ENCODE measurements at regions not wholly inside any gene's neighbourhood (a gene's known extent, or its start where the extent isn't known, plus 50 kb on each side); places are given as distances from the start of the nearest gene placed in this dataset.

DNA sequence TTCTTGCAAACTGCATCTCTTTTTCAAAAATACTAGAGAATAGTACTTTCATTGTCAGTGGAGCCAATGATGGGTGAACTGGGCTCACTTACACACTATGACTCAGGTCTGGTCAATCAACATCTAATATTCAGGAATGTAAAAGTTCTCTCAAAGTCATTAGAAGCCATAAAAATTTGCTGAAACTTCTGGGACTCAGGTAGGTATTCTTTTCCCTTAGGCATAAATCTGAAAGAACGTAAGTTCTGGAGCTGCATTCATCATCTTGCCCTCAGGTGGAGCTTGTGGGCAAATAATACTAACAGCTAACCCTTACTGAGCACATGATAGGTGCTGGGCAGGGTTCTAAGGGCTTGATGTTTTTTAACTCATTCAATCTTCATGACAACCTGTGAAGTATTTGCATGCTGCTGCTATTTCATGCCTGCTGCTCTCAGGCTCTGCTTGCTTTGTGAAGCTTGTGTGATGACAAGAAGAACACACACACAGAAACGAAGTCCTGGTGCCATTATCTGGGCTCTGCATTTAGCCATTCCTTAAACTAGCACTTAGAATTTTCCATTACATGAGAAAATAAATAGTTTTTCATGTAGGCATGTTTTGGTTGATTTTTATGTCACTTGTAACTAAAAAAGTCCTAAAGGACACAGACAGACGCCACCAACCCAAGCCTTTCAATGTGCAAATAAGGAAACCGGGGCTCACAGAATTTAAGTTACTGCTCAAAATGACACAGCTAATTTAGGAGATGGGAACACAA lies 394.2 kb upstream of the LYPLAL1 start:
- FAIRE-seq, result no peak

DNA sequence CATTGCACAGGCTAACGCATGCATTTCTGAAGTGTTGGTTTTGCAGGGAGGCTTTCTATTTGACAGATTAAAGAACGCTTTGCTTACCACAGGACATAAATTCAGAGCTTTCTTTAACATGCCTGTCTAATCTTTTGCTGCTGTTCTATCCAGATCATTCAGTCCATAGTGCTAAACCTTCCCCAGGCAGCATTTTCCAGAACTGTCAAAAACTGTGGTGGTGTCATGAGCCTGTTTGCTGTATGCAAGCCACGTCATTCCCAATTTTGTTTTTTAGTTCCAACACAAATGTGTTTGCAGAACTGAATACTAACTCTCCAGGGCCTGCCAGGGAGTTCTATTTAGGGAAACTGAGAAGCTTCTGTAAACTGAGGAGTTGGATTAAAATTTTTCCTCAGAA lies 390.5 kb upstream of the LYPLAL1 start:
- no peak for FAIRE-seq

DNA sequence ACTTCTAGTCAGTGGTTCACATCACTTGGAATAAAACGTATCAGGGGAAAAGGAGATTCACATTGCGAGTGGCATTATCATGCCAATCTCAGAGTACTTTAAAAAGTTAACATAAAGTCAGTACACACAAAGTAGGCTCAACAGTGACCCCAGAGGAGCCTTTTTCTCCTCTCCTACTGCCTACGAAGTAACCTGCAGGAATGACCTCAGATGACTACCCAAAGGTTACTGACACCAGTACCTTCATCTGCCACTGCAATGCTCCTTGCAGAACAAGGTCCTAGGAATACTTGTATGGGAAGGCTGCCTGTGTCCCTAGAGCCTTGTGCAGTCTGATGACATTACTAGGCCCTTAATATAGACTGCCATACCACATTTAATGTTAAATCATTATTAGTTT lies 389.8 kb upstream of the LYPLAL1 start:
- no peak for FAIRE-seq

DNA sequence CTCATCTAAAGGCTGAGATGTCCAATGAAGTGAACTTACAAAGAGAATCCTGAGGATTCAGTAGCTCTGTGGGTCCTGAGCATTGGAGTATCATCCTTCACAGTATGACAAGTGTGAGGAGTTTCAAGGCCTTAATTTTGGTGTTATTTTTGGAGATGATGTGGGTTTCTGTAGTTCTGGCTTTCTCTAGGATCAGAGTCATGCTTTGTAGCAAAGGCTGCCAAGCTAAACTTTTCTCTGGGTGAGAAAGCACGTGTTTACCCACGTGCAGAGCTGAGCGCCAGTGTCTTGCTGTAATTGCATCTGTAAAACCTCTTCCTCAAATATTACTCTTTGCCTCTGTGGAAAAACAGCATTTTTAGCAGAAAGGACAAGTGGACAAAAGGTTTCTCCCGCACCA lies 387.8 kb upstream of the LYPLAL1 start:
- FAIRE-seq, result no peak

DNA sequence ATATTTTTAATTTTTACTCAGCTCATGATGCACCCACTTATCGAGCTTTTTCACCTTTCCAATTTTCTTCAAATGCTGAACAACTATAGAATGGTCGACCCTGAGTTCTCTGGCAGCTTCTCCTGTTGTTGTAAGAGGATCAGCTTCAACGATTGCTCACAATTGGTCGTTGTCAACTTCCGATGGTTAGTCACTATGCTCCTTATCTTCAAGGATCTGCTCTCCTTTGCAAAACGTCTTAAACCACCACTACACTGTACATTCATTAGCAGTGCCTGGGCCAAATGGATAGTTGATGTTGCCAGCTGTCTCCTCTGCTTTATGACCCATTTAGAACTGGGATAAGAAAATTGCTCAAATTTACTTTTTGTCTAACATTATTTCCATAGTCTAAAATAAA lies 385.9 kb upstream of the LYPLAL1 start:
- FAIRE-seq, result no peak

DNA sequence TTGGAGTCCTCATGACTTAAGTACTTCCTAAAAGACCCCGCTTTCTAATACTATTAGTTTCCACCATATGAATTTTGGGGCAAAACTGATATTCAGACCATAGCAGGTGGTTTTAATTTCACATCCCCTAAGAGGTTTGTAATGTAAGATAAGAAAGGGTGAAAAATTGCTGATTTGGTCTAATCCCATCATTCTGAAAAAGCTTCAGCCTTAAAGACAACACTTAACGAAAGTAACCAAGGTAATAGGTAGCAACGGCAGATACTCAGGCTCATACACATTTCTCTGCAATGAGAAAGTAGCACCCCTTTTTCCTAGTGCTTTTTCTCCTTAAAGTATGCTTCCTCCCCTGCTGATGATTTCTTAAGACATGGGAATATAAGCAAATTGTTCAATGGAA lies 376.9 kb upstream of the LYPLAL1 start:
- no peak for FAIRE-seq

DNA sequence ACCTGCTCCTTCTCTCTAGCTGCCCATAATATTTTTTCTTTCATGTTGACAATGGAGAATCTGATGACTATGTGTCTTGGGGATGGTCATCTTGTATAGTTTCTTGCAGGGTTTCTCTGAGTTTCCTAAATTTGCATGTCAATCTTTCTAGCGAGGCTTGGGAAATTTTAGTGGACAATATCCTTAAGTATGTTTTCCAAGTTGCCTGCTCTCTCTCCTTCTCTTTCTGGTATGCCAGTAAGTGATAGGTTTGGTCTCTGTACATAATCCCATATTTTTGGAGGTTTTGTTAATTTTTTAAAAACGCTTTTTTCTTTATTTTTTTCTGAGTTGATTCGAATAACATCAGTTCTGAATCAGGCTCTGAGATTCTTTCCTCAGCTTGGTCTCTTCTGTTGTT lies 370.9 kb upstream of the LYPLAL1 start:
- no peak for FAIRE-seq

DNA sequence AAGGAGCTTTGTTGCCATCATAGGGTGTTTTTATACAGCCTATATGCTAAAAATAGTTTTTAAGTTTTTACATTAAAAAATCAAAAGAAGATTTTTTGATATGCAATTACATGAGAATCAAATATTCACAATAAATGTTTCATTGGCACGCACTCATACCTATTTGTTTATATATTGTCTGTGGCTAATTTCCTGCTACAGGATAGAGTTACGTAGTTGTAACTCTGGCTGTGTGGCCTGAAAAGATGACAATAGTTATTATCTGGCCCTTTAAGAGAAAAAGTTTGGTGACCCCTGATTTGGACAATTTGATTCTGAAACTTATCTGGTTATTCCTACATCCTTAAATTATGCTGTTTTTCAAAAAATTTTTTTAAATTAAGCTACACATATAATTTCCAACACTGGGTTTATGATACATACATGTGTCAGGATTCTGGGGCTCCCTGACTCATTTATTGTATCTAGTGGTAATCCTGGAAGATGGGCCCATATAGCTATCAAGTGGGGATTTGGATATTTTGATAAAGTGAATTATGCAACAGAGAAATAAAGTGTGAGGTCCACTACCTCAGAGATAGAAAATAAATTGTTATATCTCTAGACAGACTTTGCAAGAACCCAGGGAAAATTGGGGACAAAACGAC lies 370.2 kb upstream of the LYPLAL1 start:
- no peak for FAIRE-seq

DNA sequence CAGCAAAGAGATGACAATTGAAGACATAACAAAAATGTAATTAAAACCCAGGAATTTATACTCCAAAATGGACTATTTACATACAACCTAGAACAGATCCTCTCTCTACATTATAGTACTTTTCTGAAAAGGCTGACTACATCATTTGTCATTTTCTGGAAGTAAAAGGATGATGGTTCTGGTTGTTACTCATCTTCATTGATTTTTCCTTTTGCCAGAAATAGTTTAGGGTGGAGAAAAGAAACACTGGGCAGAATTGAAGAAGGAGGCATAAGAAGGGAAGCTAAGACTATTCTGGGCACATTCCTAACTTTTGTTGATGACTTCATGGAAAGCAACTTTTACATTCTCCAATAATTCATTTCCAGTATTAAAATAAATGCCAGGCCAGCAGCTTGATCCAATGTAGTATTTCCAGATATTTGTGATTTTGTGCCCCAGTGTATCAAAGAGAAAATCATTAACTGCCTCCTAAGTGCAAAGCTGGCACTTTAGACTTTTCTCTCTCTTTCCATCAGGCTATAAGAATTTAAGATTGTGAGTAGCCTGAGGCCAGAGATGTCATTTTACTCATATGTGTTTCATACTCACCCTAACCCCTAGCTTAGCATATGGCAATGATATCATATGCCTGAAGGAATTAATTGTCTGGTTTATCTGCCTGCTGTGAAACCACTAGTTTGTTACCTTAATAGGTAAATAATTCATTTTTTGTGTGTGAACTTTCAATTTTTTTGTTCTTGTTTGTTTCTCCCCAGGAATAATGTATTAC lies 369.5 kb upstream of the LYPLAL1 start:
- FAIRE-seq, result no peak

DNA sequence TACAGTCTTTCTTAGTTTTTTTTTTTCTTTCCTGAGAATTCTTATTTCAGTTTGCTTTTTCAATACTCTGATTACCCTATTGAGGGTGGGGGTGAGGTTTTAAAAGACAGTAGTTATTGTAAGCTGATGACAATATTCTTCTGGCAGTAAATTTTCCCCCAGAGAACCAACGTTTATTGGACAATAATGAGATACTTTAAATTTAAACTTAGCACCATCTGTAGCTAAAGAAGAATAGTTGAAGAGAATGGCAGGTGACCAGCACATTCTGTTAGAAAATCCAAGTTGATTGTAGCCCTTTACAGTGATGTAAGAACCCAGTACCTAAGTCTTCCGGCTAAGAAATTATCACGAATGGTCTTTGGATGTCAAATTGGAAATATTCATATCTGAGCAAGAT lies 364.6 kb upstream of the LYPLAL1 start:
- no peak for FAIRE-seq

DNA sequence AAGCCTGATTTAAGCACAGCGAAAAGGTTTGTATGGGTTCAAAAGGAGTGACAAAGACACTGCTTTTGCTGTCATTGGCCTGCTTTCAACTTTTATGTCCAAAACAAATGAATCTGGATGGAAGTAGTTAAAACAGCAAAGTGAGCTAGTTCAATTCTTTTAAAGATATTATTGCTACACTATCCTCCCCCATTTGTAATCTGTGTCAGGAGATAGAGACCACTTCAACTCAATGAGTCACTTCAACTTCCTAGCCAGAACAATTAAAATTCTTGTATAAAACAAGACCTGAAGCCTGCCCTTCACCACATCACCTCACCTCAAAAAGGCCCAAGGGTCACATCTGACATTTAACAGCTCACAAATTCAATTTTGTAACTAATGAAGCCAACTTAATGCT lies 364.1 kb upstream of the LYPLAL1 start:
- FAIRE-seq, result no peak

DNA sequence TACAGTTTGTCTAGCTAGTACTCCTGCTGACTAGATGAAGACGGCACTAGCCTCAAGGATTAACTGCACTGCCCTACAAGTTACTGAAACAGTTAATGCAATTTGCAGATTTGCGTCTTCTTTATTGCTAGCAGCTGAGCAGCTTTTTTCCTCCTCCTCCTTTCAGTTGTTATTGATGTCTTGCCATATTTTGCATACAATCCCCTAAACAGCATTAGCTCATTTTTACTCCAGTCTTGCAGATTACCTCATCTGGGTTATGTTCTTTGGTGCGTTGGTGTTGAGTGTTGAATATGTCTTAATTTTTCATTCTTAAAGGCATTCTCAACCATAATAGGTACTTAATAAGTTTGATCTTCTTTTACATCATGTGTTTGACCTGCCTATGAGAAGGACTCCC lies 363.4 kb upstream of the LYPLAL1 start:
- FAIRE-seq, result no peak

DNA sequence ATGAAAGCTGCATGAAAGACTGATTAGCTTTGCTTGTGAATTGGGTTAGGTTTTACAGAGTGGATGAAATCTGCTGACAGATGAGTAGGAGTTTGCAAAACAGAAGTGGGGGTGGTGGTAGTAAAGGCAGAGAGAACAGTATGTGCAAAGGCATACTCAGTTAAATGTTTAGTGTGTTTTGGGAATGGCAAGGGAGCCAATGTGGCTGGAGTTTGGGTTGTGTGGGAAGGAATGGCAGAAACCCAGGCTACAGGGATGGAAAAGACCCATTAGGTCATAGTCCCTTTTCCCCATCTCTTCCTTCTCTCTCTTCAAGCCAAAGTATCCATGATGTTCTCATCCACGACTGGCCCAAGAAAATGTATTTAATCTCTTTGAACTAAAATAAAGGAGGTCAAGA lies 362.2 kb upstream of the LYPLAL1 start:
- no peak for FAIRE-seq

DNA sequence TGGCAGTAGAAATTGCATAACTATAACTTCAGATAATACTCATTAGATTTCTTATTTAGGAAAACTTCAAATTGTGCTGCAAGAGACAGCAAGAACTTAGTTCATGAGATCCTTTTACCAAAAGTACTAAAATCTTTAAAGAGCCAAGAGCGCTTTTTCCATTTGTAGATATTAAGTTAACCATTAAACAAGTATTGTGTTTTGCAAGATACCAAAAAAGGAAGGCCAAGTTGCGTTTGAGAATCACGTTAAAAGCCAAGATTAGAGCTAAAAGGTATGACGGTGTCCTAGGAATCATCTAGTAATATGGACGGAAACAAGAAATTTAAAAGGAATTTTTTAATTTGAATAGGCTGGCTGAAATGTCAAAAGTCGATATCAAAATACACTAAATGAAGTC lies 361.3 kb upstream of the LYPLAL1 start:
- FAIRE-seq, result no peak

DNA sequence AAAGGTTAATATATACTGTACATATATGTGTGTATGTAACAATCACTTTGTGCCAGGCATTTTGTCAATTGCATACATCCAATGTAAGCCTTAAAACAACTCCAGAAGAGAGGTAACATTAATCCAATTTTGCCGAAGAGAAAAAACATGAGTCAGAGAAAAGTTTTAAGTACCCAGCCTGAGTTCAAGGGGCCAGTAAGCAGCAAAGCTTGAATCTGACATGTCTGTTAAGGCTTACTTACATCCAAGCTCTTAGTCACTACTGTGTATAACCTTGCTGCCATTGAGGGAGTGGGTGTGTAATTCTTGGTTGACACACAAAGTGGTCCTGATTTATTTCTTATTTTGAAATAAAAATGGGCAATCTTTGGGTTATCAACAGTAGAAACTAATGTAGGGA lies 360.4 kb upstream of the LYPLAL1 start:
- FAIRE-seq, result no peak

DNA sequence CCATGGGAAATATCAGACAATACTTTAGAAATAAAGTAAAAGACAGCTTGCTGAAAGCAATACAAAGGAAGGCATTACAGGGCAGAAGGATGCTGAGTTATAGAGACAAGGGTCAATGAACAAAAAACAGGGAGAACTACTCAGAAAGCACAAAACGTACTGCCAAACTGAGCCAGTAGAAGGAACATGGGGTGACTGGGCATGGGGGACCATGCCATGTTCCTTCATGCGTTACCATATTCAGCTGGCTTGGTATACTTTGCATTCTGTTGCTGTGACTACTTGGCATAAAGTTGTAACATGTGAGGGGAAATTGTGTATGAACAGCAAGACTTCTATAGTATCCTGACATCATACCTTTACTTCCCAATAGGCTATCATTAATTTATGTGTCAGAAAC lies 358.6 kb upstream of the LYPLAL1 start:
- FAIRE-seq, result no peak

DNA sequence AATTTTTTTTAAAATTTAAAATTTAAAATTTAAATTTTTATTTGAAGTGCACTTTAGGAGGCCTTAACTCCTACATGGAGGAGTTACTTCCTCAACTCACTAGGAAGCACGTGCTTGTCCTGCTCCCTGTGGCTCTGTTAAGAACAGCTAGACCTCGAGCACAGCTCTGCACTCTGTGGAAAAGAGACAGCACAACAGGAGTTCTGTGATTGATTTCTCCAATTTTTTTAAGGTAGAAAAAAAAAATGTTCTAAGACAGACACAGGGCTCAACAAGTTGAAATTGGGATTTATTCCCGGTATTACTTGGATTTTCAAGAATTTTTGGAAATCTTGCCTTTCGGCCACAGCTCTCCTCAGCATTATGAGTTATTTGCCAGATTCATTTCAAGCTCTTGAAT lies 356.6 kb upstream of the LYPLAL1 start:
- no peak for FAIRE-seq

DNA sequence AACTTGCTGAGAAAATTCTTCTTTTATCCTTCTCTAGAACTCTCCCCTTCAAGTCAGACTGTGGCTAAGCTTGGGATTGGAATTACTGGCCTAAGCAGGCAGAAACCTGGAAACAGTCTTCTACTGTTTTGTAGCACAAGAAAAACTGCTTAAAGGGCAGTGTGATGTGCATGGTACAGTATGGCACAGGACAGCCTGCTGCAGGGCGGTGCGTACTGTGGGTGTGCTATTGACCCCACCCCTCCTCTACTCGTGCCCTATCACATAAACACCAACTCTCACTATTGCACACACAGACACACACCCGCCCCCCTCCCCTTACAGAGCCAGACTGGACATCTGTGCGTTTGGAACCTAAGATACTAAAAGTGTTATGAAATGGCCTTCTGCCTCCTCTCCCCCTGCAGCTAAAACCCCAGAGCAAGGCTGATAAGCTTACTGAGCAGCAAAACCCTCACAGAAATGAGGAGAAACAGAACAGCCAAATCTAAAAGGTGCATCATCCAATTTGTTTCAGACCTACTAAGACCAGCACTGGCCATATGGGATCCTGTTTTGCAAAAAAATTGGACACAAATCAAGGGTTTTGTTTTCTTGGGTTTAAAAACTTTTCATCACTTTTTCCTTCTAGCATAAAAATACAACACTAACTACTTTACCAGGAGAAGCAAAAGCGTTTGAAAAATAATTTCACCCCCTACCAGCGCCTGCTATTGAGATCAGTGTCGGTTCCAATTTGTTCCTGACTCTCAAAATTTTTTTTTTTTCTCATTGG lies 355.8 kb upstream of the LYPLAL1 start:
- FAIRE-seq, result no peak

DNA sequence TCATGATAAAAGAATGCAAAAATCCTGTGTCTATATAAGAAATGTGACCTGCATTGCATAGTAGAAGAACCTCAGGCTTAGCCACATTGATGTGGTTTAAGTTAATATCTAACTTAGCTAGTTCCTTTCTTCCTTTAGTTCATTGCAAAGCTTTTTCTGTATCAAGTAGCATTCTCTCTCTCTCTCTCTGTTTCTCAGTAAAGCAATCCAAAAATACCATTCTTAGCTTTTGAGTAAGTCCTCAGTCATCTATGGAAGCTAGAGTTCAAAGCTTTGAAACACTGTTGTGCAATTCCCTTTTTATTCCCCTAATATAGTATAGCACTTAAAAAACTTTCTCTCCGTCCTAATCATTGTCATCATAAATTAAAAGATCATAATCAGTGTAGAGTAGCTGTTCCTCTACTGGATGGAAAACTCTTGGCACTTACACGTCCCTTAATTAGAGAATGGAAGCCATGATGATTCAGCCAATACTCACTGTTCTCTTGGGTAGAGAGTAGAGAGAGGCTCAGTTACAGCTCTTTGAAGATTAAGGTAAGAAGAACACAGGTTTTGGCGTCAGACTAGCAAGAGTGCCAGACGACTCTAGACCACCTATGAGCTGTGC lies 350.3 kb upstream of the LYPLAL1 start:
- no peak for FAIRE-seq

DNA sequence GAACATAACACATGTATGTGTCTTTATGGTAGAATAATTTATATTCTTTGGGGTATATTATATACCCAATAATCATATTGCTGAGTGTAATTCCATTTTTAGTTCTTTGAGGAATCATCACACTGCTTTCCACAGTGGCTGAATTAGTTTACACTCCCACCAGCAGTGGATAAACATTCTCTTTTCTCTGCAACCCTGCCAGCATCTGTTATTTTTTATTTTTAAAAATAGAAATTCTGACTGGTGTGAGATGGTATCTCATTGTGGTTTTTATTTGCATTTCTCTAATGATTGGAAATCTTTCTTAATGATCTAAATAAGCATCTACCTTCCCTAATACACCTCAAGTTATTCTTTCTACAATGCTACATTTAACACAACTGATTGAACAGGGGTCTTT lies 346.2 kb upstream of the LYPLAL1 start:
- FAIRE-seq, result no peak

DNA sequence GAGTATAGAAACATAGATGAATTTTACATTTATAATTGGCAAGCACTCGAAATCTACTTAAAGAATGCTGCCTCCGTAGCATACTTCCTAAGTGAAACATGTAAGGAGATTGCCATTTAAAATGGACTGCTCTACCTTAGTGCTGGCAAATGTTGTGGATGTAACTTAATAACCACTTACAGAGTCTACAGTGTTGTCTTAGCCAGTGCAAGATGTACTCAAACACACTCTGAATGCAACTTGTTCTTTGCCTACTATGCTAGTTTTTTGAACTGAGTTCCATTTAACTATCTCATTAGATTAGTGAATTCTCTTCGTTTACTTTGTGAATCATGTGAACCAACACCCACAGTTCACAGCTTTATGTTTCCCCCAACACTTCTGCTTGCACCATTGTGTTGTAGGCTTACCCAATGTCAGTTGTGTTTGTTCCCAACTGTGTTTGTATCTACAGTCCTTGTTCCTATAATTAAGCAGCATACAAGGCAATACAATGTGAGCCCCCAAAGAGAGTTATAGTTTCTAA lies 345.5 kb upstream of the LYPLAL1 start:
- FAIRE-seq, result no peak

DNA sequence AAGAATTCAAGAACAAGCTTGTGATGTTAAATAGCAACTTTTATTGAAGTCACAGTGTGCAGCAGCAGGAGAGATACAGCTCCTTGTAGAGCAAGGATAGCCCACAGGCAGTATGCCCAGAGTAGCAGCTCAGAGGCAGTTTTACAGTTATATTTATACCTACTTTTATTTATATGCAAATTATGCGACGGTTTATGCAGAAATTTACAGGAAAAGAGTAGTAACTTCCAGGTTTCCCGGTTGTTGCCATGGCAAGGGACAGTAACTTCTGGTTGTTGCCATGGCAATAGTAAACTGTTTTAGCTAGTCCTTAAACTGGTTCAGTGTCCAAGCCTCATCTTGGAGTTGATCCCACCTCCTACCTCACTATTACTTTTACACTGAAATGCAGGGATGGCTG lies 344.6 kb upstream of the LYPLAL1 start:
- no peak for FAIRE-seq

DNA sequence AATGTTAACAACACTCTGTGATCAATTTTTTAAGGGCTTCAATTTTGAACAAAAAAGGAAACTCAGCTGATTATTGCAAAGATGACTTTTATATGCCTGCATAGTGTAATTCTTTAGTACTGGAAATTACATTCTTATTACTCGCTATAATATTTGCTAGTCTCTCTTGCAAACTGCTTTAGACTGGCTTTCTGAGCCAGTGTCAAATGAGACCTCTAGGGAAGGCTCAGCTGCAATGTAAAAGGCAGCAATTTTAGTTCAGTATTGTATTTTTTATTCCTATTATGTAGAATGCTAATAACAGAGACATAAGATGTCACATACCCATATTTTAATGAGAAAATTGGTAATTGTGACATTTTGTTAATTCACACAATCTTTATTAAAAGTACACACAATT lies 338.1 kb upstream of the LYPLAL1 start:
- FAIRE-seq, result no peak
